ENCODE measurements at regions not wholly inside any gene's neighbourhood (a gene's known extent, or its start where the extent isn't known, plus 50 kb on each side); places are given as distances from the start of the nearest gene placed in this dataset.

DNA sequence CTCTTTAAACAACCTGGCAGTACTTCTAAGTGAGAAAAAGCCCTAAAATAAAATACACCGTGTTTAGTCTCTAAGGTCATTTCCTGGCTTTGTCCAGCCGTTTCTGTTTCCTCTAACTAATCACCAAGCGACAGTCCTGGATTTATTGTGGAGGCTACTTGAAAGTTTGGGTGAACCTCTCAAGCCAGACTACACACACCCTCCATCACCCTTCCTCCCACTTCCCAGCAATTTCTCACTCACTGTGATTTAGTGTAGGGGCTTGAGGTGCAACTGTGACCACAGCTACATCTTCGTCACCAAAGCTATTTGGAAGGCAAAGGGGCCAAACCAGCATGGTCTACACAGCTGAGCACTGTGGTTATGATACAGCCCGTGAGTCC is 240.0 kb upstream of the SLC24A2 start:
- DNase-seq (no peak), ATAC-seq (ENCODE audit: poor library complexity) (no peak)
- TF ChIP-seq CTCF (IDR thresholded peaks at IDR 0.05), result no peak
- ChIA-PET POLR2A (no interaction called here), CTCF (no interaction called here)
- H3K9me3 Mint-ChIP-seq, result no peaks in the 10 kb centered on the region
- Histone ChIP-seq H3K9me3 (ENCODE audit: control insufficient read depth in 1 of 2, insufficient read depth in 1 of 2, low read length in 2 of 2) (no peaks in the 10 kb centered on the region), H3K4me3 (ENCODE audit: low read length) (no peak overlapping the region), H3K36me3 (ENCODE audit: insufficient read depth, low read length) (no peaks in the 10 kb centered on the region), H3K27ac (ENCODE audit: low read depth in 1 of 2, low read length in 2 of 2) (no peak overlapping the region), H3K4me1 (ENCODE audit: insufficient read depth, low read length) (no peaks in the 10 kb centered on the region), H3K27me3 (ENCODE audit: control insufficient read depth in 1 of 2, insufficient read depth in 2 of 2, low read length in 2 of 2) (no peaks in the 10 kb centered on the region)
- H3K27me3 Mint-ChIP-seq, result no peaks in the 10 kb centered on the region
- H3K4me1 Mint-ChIP-seq (ENCODE audit: low read depth), result no peaks in the 10 kb centered on the region
- no peak overlapping the region for H3K27ac Mint-ChIP-seq
- H3K36me3 Mint-ChIP-seq (ENCODE audit: low read depth), result no peaks in the 10 kb centered on the region
- no peak overlapping the region for H3K4me3 Mint-ChIP-seq
- intact Hi-C loops (cut with DNase I, micrococcal nuclease), result no loop called here

DNA sequence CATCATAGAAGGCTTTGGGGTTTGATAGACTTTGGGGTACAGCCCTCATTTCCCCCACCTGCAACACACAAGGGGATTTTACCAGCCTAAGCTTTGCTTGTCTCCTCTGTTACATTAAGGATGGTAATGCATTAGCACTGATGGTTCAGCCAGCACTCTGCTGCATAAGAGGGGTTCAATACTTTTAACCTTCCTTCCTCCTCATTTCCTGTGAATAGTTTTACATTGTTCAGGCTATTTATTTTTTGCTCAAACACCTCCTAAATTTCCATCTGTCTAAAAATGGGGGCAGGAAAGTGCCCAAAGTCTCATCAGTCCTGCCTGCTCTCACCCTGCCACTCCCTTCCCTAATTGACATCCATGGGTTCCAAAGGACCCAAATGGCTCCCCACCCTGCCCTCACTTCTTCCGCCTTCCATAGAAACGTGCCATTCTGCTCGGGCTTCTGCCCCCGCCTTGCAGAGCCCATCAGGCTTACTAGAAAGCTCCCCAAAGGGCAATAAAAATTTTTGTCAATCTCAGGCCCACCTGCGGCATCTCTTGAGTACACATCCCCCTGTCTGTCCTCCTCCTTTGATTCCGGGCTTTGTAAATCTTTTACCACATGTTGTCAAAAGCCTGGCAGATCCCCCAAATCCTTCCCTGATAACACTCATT is 239.5 kb upstream of the SLC24A2 start:
- no peaks in the 10 kb centered on the region for H3K36me3 Mint-ChIP-seq (ENCODE audit: low read depth)
- no peak for TF ChIP-seq CTCF (IDR thresholded peaks at IDR 0.05)
- Histone ChIP-seq H3K27ac (ENCODE audit: low read depth in 1 of 2, low read length in 2 of 2) (no peak overlapping the region), H3K27me3 (ENCODE audit: control insufficient read depth in 1 of 2, insufficient read depth in 2 of 2, low read length in 2 of 2) (no peaks in the 10 kb centered on the region), H3K4me3 (ENCODE audit: low read length) (no peak overlapping the region), H3K9me3 (ENCODE audit: control insufficient read depth in 1 of 2, insufficient read depth in 1 of 2, low read length in 2 of 2) (no peaks in the 10 kb centered on the region), H3K36me3 (ENCODE audit: insufficient read depth, low read length) (no peaks in the 10 kb centered on the region), H3K4me1 (ENCODE audit: insufficient read depth, low read length) (no peaks in the 10 kb centered on the region)
- POLR2A ChIA-PET, result no interaction called here
- no peaks in the 10 kb centered on the region for H3K4me1 Mint-ChIP-seq (ENCODE audit: low read depth)
- ATAC-seq (ENCODE audit: poor library complexity) (no peak), DNase-seq (no peak)
- no peaks in the 10 kb centered on the region for H3K9me3 Mint-ChIP-seq
- CTCF ChIA-PET, result no interaction called here
- no peak overlapping the region for H3K4me3 Mint-ChIP-seq
- intact Hi-C loops (cut with DNase I, micrococcal nuclease), result no loop called here
- H3K27me3 Mint-ChIP-seq, result no peaks in the 10 kb centered on the region
- H3K27ac Mint-ChIP-seq, result no peak overlapping the region

DNA sequence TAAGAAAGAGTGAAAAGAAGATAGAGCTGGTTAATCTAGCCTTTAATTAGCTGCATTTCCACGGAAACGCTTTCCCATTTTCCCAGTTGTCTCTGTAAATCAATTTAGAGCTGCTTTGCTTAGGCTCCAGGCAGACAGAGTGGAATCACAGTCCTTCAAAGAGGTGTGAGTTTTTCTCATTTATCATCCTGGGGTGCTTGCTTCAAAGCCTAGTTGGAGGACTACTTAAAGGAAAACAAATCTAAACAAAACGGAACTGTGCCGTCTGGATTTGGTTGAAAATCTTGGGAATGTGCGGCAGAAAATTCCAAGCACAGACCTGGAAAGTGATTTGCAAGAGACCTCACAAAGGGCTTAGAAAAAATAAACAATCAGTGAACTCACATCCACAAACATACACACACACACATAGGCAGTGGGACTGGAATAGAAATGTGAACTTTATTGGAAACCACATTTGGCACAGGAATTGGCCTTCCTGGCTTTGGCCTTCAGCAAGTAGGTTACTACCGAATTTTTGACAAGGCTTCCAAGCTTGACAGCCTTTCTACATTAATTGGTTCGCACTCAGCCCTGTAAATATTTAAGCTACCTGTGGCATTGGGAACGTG is 235.2 kb upstream of the SLC24A2 start:
- Histone ChIP-seq H3K27me3 (ENCODE audit: control insufficient read depth in 1 of 2, insufficient read depth in 2 of 2, low read length in 2 of 2) (no peaks in the 10 kb centered on the region), H3K27ac (ENCODE audit: low read depth in 1 of 2, low read length in 2 of 2) (no peak overlapping the region), H3K4me1 (ENCODE audit: insufficient read depth, low read length) (no peaks in the 10 kb centered on the region), H3K9me3 (ENCODE audit: control insufficient read depth in 1 of 2, insufficient read depth in 1 of 2, low read length in 2 of 2) (no peaks in the 10 kb centered on the region), H3K36me3 (ENCODE audit: insufficient read depth, low read length) (no peaks in the 10 kb centered on the region), H3K4me3 (ENCODE audit: low read length) (no peak overlapping the region)
- Mint-ChIP-seq H3K27ac (no peak overlapping the region), H3K4me1 (ENCODE audit: low read depth) (no peaks in the 10 kb centered on the region), H3K36me3 (ENCODE audit: low read depth) (no peaks in the 10 kb centered on the region), H3K4me3 (no peak overlapping the region), H3K9me3 (no peaks in the 10 kb centered on the region), H3K27me3 (no peaks in the 10 kb centered on the region)
- no peak for ATAC-seq (ENCODE audit: poor library complexity)
- intact Hi-C loops (cut with DNase I, micrococcal nuclease), result no loop called here
- DNase-seq, result no peak
- no peak for TF ChIP-seq CTCF (IDR thresholded peaks at IDR 0.05)
- POLR2A ChIA-PET, result interaction anchor here (2.4 kb wide), 1 partner anchor 9 kb away, joined by 9 read pairs; no protein-coding TSS in a partner anchor
- CTCF ChIA-PET, result no interaction called here
